IgD-negative memory B cell (primary cell): ENCODE measurements at regions not wholly inside any gene's neighbourhood (a gene's known extent, or its start where the extent isn't known, plus 50 kb on each side); places are given as distances from the start of the nearest gene placed in this dataset.

Experiments used
- H3K27ac Mint-ChIP-seq, 3 donors: one replicate each; pipeline ENCODE4 v1.8.0; 2020 to 2022; ENCODE audit warnings: mild to moderate bottlenecking in 3 of 3, mixed read lengths in 3 of 3, moderate library complexity in 1 of 3
- H3K27me3 Mint-ChIP-seq: one replicate; pipeline ENCODE4 v1.8.0; 2021; ENCODE audit warnings: mixed read lengths
- H3K36me3 Mint-ChIP-seq: one replicate; pipeline ENCODE4 v1.8.0; 2020; ENCODE audit warnings: mild to moderate bottlenecking, mixed read lengths
- H3K4me1 Mint-ChIP-seq, 3 donors: one replicate each; pipeline ENCODE4 v1.8.0; 2020 to 2022; ENCODE audit warnings: mixed read lengths in 3 of 3, mild to moderate bottlenecking in 1 of 3
- H3K4me3 Mint-ChIP-seq, 4 donors: one replicate each; pipeline ENCODE4 v1.8.0; 2020 to 2022; ENCODE audit warnings: mild to moderate bottlenecking in 4 of 4, mixed read lengths in 4 of 4, moderate library complexity in 3 of 4
- H3K9me3 Mint-ChIP-seq, 3 donors: one replicate each; pipeline ENCODE4 v1.8.0; 2020 to 2021; ENCODE audit warnings: mixed read lengths in 3 of 3, mild to moderate bottlenecking in 1 of 3

GRCh38 chr12:58368001-58368400, 426.6 kb downstream of the ATP23 start:
- Mint-ChIP-seq H3K9me3 (peaks cover 0 to 16% (median 0%) of the 10 kb centered on the region in 3 donors), H3K27me3 (no peaks in the 10 kb centered on the region), H3K27ac (no peak overlapping the region), H3K4me1 (peaks cover 0 to 1% (median 0%) of the 10 kb centered on the region in 3 donors), H3K4me3 (no peak overlapping the region), H3K36me3 (no peaks in the 10 kb centered on the region)

GRCh38 chr12:58369576-58369975, 428.2 kb downstream of the ATP23 start:
- H3K4me1 Mint-ChIP-seq = no peaks in the 10 kb centered on the region
- H3K36me3 Mint-ChIP-seq = peaks cover 1% of the 10 kb centered on the region

GRCh38 chr12:58372298-58372697, 430.9 kb downstream of the ATP23 start:
- H3K36me3 Mint-ChIP-seq = peaks cover 1% of the 10 kb centered on the region
- no peak overlapping the region for H3K27ac Mint-ChIP-seq
- no peaks in the 10 kb centered on the region for H3K4me1 Mint-ChIP-seq
- peaks cover 0 to 16% (median under 1%) of the 10 kb centered on the region in 3 donors for H3K9me3 Mint-ChIP-seq
- H3K27me3 Mint-ChIP-seq = peaks cover 1% of the 10 kb centered on the region
- no peak overlapping the region for H3K4me3 Mint-ChIP-seq

More at GRCh38 chr12:58369576-58369975, 428.2 kb downstream of the ATP23 start:
- H3K4me3 Mint-ChIP-seq = no peak overlapping the region
- H3K27ac Mint-ChIP-seq = no peak overlapping the region
- H3K27me3 Mint-ChIP-seq = no peaks in the 10 kb centered on the region
- H3K9me3 Mint-ChIP-seq = peaks cover 0 to 16% (median 0%) of the 10 kb centered on the region in 3 donors

DNA sequence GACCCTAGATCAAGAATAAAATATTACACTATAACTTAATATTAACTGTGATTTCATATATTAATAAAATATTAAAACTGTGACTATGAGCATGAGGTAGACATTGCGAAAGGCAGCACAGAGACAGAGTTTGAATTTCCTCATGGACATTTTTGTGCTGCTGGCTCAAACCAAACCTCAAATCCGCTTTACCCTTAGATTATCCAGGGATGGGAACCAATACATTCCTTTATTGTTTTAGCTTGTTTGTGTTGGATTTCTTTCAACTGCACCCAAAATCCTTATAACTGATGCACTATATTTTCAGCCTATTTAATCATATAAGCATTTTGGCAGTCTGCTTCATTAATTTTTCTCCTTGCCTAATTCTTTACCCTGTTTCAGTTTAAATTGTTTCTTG, 436.7 kb downstream of the ATP23 start:
- Mint-ChIP-seq H3K27ac (no peak overlapping the region), H3K36me3 (peaks cover 1% of the 10 kb centered on the region), H3K9me3 (peaks cover 0 to 3% (median 0%) of the 10 kb centered on the region in 3 donors), H3K4me1 (no peaks in the 10 kb centered on the region), H3K4me3 (no peak overlapping the region), H3K27me3 (peaks cover 1% of the 10 kb centered on the region)

- H3K9me3 Mint-ChIP-seq = peaks cover 0 to 3% (median 0%) of the 10 kb centered on the region in 3 donors
- H3K4me1 Mint-ChIP-seq = no peaks in the 10 kb centered on the region
- no peak overlapping the region for H3K27ac Mint-ChIP-seq
- H3K36me3 Mint-ChIP-seq = peaks cover 2% of the 10 kb centered on the region
- H3K27me3 Mint-ChIP-seq = peaks cover 2% of the 10 kb centered on the region
- H3K4me3 Mint-ChIP-seq = no peak overlapping the region
Measured at GRCh38 chr12:58381546-58381945, 440.2 kb downstream of the ATP23 start.

DNA sequence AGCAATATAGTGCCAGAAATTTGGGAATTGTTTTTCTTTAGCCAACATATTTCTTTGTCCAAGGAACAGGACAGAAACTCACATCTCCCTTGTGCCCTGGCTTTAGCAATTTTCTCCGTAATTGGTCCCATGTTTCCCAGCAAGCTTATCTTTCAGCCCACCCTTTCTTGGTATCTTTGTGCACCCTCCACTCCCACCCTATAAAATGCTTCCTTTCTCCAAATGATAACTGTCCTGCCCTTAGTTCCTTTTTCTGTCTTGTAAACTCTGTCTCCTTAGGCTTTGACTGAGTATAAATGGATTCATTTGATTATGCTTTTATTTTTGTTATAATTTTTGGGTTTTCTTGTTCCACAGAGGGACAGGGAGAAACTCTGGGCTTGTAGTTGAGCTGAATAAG, 442.8 kb downstream of the ATP23 start:
- no peak overlapping the region for H3K4me3 Mint-ChIP-seq
- no peak overlapping the region for H3K27ac Mint-ChIP-seq
- H3K36me3 Mint-ChIP-seq = peaks cover 2% of the 10 kb centered on the region
- no peaks in the 10 kb centered on the region for H3K4me1 Mint-ChIP-seq
- peaks cover 2% of the 10 kb centered on the region for H3K27me3 Mint-ChIP-seq
- H3K9me3 Mint-ChIP-seq = peaks cover 0 to 2% (median 0%) of the 10 kb centered on the region in 3 donors

- no peak overlapping the region for H3K27ac Mint-ChIP-seq
- H3K9me3 Mint-ChIP-seq = peaks cover 0 to 2% (median 0%) of the 10 kb centered on the region in 3 donors
- no peak overlapping the region for H3K4me3 Mint-ChIP-seq
- peaks cover 2% of the 10 kb centered on the region for H3K27me3 Mint-ChIP-seq
- H3K36me3 Mint-ChIP-seq = peaks cover 2% of the 10 kb centered on the region
- no peaks in the 10 kb centered on the region for H3K4me1 Mint-ChIP-seq
Measured at GRCh38 chr12:58386136-58386535, 444.8 kb downstream of the ATP23 start.

GRCh38 chr12:58387199-58387598, 445.8 kb downstream of the ATP23 start:
- no peak overlapping the region for H3K27ac Mint-ChIP-seq
- peaks cover 2% of the 10 kb centered on the region for H3K36me3 Mint-ChIP-seq
- H3K4me3 Mint-ChIP-seq = no peak overlapping the region
- no peaks in the 10 kb centered on the region for H3K4me1 Mint-ChIP-seq
- peaks cover 0 to 2% (median 0%) of the 10 kb centered on the region in 3 donors for H3K9me3 Mint-ChIP-seq
- H3K27me3 Mint-ChIP-seq = peaks cover 2% of the 10 kb centered on the region

DNA sequence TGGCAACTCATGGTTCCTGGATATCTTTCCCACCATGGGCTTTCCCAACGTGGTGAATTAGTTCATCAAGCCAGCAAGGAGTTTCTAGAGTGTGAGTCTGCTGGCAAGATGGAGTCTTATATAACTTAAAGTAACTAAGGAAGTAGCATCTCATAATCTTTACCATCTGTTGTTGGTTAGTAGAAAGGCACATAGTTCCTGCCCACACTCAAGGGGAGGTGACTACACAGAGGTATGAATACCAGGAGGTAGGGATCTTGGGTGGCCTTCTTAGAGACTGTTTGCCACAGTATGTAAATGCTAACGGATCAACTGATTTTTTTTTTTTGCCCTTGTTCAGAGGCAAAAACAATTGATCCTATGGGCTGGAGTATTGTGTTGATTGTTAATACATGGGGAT, 446.9 kb downstream of the ATP23 start:
- H3K27me3 Mint-ChIP-seq = peaks cover 1% of the 10 kb centered on the region
- H3K4me1 Mint-ChIP-seq = no peaks in the 10 kb centered on the region
- peaks cover 1% of the 10 kb centered on the region for H3K36me3 Mint-ChIP-seq
- no peak overlapping the region for H3K4me3 Mint-ChIP-seq
- H3K9me3 Mint-ChIP-seq = no peaks in the 10 kb centered on the region
- no peak overlapping the region for H3K27ac Mint-ChIP-seq

- H3K4me3 Mint-ChIP-seq = no peak overlapping the region
Measured at GRCh38 chr12:58393152-58393551, 451.8 kb downstream of the ATP23 start.

DNA sequence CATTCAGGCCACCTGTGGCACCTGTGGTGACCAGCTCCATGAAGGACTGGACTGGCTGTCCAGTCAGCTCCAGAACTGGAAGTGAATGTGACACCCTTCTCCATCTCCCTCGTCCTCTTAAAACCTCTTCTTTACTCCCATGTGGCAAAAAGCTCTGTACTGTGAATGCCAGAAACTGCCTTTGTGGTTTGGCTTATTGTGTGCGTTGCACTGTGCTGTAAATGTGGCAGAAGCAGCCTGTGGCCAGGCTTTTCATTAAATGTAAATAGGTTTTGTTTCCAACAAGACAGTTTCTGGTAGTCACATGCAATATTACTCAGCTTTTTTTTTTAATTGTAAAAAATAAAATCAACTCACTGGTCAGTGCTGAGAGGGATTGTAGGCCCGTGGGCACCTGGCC, 453.7 kb downstream of the ATP23 start:
- Mint-ChIP-seq H3K27ac (no peak overlapping the region), H3K36me3 (no peaks in the 10 kb centered on the region)

More at GRCh38 chr12:58393152-58393551, 451.8 kb downstream of the ATP23 start:
- Mint-ChIP-seq H3K36me3 (no peaks in the 10 kb centered on the region), H3K27me3 (peaks cover 2% of the 10 kb centered on the region), H3K9me3 (peaks cover 0 to 3% (median 2%) of the 10 kb centered on the region in 3 donors), H3K27ac (no peak overlapping the region), H3K4me1 (no peaks in the 10 kb centered on the region)

GRCh38 chr12:58395470-58395869, 454.1 kb downstream of the ATP23 start:
- H3K27ac Mint-ChIP-seq = no peak overlapping the region
- H3K36me3 Mint-ChIP-seq = no peaks in the 10 kb centered on the region
- H3K9me3 Mint-ChIP-seq = peaks cover 2 to 6% (median 4%) of the 10 kb centered on the region in 3 donors
- H3K4me1 Mint-ChIP-seq = no peaks in the 10 kb centered on the region
- peaks cover 2% of the 10 kb centered on the region for H3K27me3 Mint-ChIP-seq
- no peak overlapping the region for H3K4me3 Mint-ChIP-seq

More for the DNA sequence above, 453.7 kb downstream of the ATP23 start:
- no peaks in the 10 kb centered on the region for H3K4me1 Mint-ChIP-seq
- peaks cover 2% of the 10 kb centered on the region for H3K27me3 Mint-ChIP-seq
- no peak overlapping the region for H3K4me3 Mint-ChIP-seq
- H3K9me3 Mint-ChIP-seq = peaks cover under 1 to 5% (median 2%) of the 10 kb centered on the region in 3 donors

DNA sequence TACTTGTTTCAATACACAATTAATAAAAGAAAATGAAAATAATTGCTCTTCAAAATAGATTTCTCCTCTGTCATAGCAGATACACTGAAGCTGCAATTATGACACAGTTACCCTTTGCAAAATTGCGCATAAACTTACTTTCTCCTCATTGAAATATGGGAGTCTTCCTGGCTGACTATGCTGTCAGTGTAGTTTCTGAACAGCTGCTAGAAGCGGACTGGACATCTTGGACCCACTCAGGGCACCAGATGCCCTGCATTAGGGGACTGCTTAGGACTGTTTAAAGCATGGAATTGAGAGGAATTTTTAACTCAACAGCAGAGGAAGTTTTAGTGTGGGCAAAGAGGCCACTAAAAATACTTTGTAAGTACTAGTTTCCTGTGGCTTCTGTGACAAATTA, 454.9 kb downstream of the ATP23 start:
- H3K27me3 Mint-ChIP-seq = peaks cover 2% of the 10 kb centered on the region
- H3K9me3 Mint-ChIP-seq = peaks cover 2 to 6% (median 4%) of the 10 kb centered on the region in 3 donors
- H3K36me3 Mint-ChIP-seq = no peaks in the 10 kb centered on the region
- H3K27ac Mint-ChIP-seq = no peak overlapping the region
- no peak overlapping the region for H3K4me3 Mint-ChIP-seq
- H3K4me1 Mint-ChIP-seq = no peaks in the 10 kb centered on the region

- no peak overlapping the region for H3K4me3 Mint-ChIP-seq
- H3K9me3 Mint-ChIP-seq = peaks cover 1 to 4% (median 3%) of the 10 kb centered on the region in 3 donors
- H3K4me1 Mint-ChIP-seq = no peaks in the 10 kb centered on the region
- peaks cover 2% of the 10 kb centered on the region for H3K27me3 Mint-ChIP-seq
- no peak overlapping the region for H3K27ac Mint-ChIP-seq
- H3K36me3 Mint-ChIP-seq = no peaks in the 10 kb centered on the region
Measured at GRCh38 chr12:58405363-58405762, 464.0 kb downstream of the ATP23 start.

GRCh38 chr12:58408516-58408915, 467.1 kb downstream of the ATP23 start:
- H3K27me3 Mint-ChIP-seq = peaks cover 2% of the 10 kb centered on the region
- H3K4me3 Mint-ChIP-seq = peak overlapping the region in 1 of 4 donors; percentile 49
- no peaks in the 10 kb centered on the region for H3K36me3 Mint-ChIP-seq
- H3K9me3 Mint-ChIP-seq = peaks cover 1 to 4% (median 3%) of the 10 kb centered on the region in 3 donors
- H3K4me1 Mint-ChIP-seq = no peaks in the 10 kb centered on the region
- no peak overlapping the region for H3K27ac Mint-ChIP-seq

GRCh38 chr12:58412461-58413060, 471.2 kb downstream of the ATP23 start:
- Mint-ChIP-seq H3K27me3 (peaks cover 2% of the 10 kb centered on the region), H3K4me1 (no peaks in the 10 kb centered on the region), H3K36me3 (no peaks in the 10 kb centered on the region), H3K27ac (no peak overlapping the region), H3K4me3 (no peak overlapping the region), H3K9me3 (peaks cover 0 to 4% (median 0%) of the 10 kb centered on the region in 3 donors)
